Type B pancreatic cell (in vitro differentiated cells): ENCODE measurements at regions not wholly inside any gene's neighbourhood (a gene's known extent, or its start where the extent isn't known, plus 50 kb on each side); places are given as distances from the start of the nearest gene placed in this dataset.
"Not testable (repeated sequence)": the region's sequence is repeated elsewhere in the genome, so short reads cannot be mapped to it uniquely, and the experiment has no call there.

Experiments
- DNase-seq: peaks from one replicate; pipeline ENCODE4 v3.0.0; 2021; ENCODE audit warnings: mixed read lengths; ENCODE audit not compliant: unreplicated experiment; ENCODE audit errors: extremely low spot score
- H3K27ac Mint-ChIP-seq: 2 replicates; pipeline ENCODE4 v1.8.0; 2021; ENCODE audit warnings: mild to moderate bottlenecking, mixed read lengths
- H3K27me3 Mint-ChIP-seq: 2 replicates; pipeline ENCODE4 v1.8.0; 2021; ENCODE audit warnings: mixed read lengths
- H3K36me3 Mint-ChIP-seq: 2 replicates; pipeline ENCODE4 v1.8.0; 2021; ENCODE audit warnings: mixed read lengths
- H3K4me1 Mint-ChIP-seq: one replicate; pipeline ENCODE4 v1.8.0; 2021; ENCODE audit warnings: mixed read lengths; ENCODE audit not compliant: unreplicated experiment
- H3K4me3 Mint-ChIP-seq: 2 replicates; pipeline ENCODE4 v1.8.0; 2021; ENCODE audit warnings: mild to moderate bottlenecking, mixed read lengths
- H3K9me3 Mint-ChIP-seq: 2 replicates; pipeline ENCODE4 v1.8.0; 2021; ENCODE audit warnings: mixed read lengths
- CTCF ChIP-seq: fragments of 200-600 bp; sonication (generic); conservative IDR thresholded peaks from 2 replicates; pipeline ENCODE4 v1.5.0; 2021; ENCODE audit warnings: antibody characterized with exemption, mild to moderate bottlenecking

DNA sequence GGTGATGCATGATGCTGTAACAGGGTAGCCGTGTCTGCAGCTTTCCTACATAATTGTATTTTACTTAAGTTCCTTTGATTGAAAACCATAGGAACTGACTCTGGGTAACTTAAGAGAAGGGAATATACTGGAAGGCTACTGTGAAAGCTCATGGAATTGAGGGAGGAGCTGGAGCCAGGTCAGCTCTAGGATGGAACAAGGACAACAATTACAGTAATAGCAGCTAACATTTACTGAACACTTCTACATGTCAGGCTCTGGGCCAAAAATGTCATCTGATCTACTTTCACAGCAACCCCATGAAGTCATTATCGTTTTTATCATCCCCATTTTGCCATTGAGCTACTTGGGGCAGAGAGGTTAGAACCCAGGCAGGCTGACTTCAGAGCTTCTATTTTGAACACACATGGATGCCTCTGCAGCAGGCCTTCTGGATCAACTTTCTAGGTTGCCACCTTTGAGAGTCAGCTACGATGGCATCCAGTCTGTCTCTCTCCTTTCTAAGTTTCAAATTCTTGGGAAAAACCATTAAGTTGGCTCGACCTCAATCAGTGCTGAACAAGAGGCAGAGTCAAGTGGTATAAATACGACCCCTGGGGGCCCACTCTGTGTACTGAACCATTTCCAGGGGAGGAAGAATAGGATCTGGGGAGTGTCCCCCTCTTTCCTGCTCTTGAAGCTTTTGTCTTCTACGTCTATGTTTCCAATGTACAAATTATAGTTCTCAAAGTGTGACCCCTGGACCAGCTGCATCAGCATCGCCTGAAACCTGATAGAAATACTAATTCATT is 272.3 kb upstream of the PLPP4 start:
- peaks cover 7% of the 10 kb centered on the region for H3K27me3 Mint-ChIP-seq
- no peak for TF ChIP-seq CTCF
- H3K36me3 Mint-ChIP-seq: no peaks in the 10 kb centered on the region
- peaks cover 5% of the 10 kb centered on the region for H3K4me1 Mint-ChIP-seq
- peaks cover 4% of the 10 kb centered on the region for H3K9me3 Mint-ChIP-seq
- no peak overlapping the region for H3K4me3 Mint-ChIP-seq
- no peak overlapping the region for H3K27ac Mint-ChIP-seq
- DNase-seq: no peak

- peaks cover 5% of the 10 kb centered on the region for H3K4me1 Mint-ChIP-seq
- H3K27ac Mint-ChIP-seq: no peak overlapping the region
- H3K9me3 Mint-ChIP-seq: peaks cover 4% of the 10 kb centered on the region
- no peak for DNase-seq
- peaks cover 7% of the 10 kb centered on the region for H3K27me3 Mint-ChIP-seq
- H3K36me3 Mint-ChIP-seq: no peaks in the 10 kb centered on the region
- TF ChIP-seq CTCF: no peak
- no peak overlapping the region for H3K4me3 Mint-ChIP-seq
Observed at GRCh38 chr10:120186506-120186905, 270.5 kb upstream of the PLPP4 start.

GRCh38 chr10:120187168-120187567 is 269.9 kb upstream of the PLPP4 start:
- not testable (repeated sequence) for H3K36me3 Mint-ChIP-seq, H3K27ac Mint-ChIP-seq, H3K4me1 Mint-ChIP-seq, H3K27me3 Mint-ChIP-seq, H3K4me3 Mint-ChIP-seq, H3K9me3 Mint-ChIP-seq, DNase-seq

DNA sequence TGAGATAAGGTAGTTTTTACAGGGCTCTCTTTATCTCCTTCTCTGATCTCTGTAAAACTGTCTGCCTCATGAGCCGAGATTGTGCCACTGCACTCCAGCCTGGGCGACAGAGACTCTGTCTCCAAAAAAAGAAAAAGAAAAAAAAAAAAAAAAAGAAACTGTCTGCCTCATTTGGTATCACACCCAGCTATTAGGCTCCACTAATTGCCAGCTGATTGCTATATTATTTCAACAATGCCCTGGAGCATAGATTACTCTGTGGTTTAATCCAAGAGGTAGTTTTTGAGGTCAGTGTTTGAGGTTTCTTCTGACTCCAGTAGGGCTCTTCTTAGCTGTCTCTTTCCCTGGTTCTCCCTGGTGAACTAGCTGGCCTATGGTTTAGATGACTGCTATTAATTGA is 268.1 kb upstream of the PLPP4 start:
- Mint-ChIP-seq H3K9me3 (peaks cover 4% of the 10 kb centered on the region), H3K4me1 (peaks cover 5% of the 10 kb centered on the region), H3K4me3 (no peak overlapping the region), H3K27ac (no peak overlapping the region), H3K36me3 (no peaks in the 10 kb centered on the region), H3K27me3 (peaks cover 4% of the 10 kb centered on the region)
- no peak for TF ChIP-seq CTCF
- no peak for DNase-seq

GRCh38 chr10:120195984-120196712 is 260.9 kb upstream of the PLPP4 start:
- DNase-seq: no peak
- Mint-ChIP-seq H3K9me3 (peaks cover 8% of the 10 kb centered on the region), H3K36me3 (no peaks in the 10 kb centered on the region), H3K27me3 (peaks cover 3% of the 10 kb centered on the region), H3K4me3 (no peak overlapping the region), H3K27ac (no peak overlapping the region), H3K4me1 (no peaks in the 10 kb centered on the region)
- no peak for TF ChIP-seq CTCF

- H3K36me3 Mint-ChIP-seq: no peaks in the 10 kb centered on the region
- H3K4me1 Mint-ChIP-seq: no peaks in the 10 kb centered on the region
- no peak for DNase-seq
- no peak overlapping the region for H3K27ac Mint-ChIP-seq
- peaks cover 3% of the 10 kb centered on the region for H3K9me3 Mint-ChIP-seq
- H3K27me3 Mint-ChIP-seq: peaks cover 3% of the 10 kb centered on the region
- TF ChIP-seq CTCF: no peak
- no peak overlapping the region for H3K4me3 Mint-ChIP-seq
Observed at GRCh38 chr10:120204877-120205276, 252.2 kb upstream of the PLPP4 start.
